ENCODE measurements at regions not wholly inside any gene's neighbourhood (a gene's known extent, or its start where the extent isn't known, plus 50 kb on each side); places are given as distances from the start of the nearest gene placed in this dataset.

DNA sequence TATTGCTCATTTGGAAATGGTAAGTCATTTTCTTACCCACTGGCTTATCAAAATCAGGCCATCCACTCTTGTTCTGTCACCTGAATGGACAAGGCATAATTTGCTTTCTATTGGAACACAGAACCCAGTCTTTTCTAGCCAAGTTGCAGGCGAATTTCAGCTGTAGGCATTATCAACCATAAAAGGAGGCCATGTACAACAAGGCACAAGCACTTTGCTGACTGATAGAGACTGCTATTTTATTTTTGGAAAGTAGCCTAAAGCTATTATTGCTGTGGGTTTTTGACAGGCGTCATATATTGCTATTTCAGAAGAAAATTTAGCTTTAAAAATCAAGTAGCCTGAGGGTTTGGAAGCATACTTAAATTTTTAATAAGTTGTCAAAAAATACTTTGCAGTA is 344.2 kb downstream of the HDGFL1 start:
- Histone ChIP-seq H3K9ac (no peak overlapping the region), H3K27me3 (no peaks in the 10 kb centered on the region), H3K4me1 (no peaks in the 10 kb centered on the region), H3K27ac (no peak overlapping the region), H3K4me3 (no peak overlapping the region), H3K9me3 (ENCODE audit: low read depth) (no peaks in the 10 kb centered on the region), H2AFZ (replicated peaks) (no peak overlapping the region), H3K79me2 (ENCODE audit: low read depth) (no peaks in the 10 kb centered on the region), H3F3A (ENCODE audit: low read depth) (no peaks in the 10 kb centered on the region), H3K36me3 (no peaks in the 10 kb centered on the region), H3K4me2 (no peak overlapping the region), H4K20me1 (ENCODE audit: low read depth) (no peaks in the 10 kb centered on the region)
- H3K36me3 Mint-ChIP-seq: no peaks in the 10 kb centered on the region
- H3K4me3 Mint-ChIP-seq: no peak overlapping the region
- H3K27ac Mint-ChIP-seq: no peak overlapping the region
- H3K4me1 Mint-ChIP-seq: peaks cover 6% of the 10 kb centered on the region
- no peaks in the 10 kb centered on the region for H3K27me3 Mint-ChIP-seq (ENCODE audit: insufficient read depth, low read depth)
- TF ChIP-seq EZH2 (IDR thresholded peaks at IDR 0.05): no peak
- TF ChIP-seq CTCF (IDR thresholded peaks at IDR 0.05): no peak
- no peak for TF ChIP-seq EZH2phosphoT487 (IDR thresholded peaks at IDR 0.05)
- no peaks in the 10 kb centered on the region for H3K9me3 Mint-ChIP-seq
- DNase-seq (ENCODE audit: low spot score): no peak

- H3K4me2 ChIP-seq: no peak overlapping the region
- TF ChIP-seq EZH2 (IDR thresholded peaks at IDR 0.05): no peak
- no peak for TF ChIP-seq EZH2phosphoT487 (IDR thresholded peaks at IDR 0.05)
- TF ChIP-seq CTCF (IDR thresholded peaks at IDR 0.05): no peak
- no peak overlapping the region for H2AFZ ChIP-seq (replicated peaks)
- no peaks in the 10 kb centered on the region for H3K36me3 Mint-ChIP-seq
- no peaks in the 10 kb centered on the region for H3F3A ChIP-seq (ENCODE audit: low read depth)
- H4K20me1 ChIP-seq (ENCODE audit: low read depth): no peaks in the 10 kb centered on the region
- H3K27me3 Mint-ChIP-seq (ENCODE audit: insufficient read depth, low read depth): no peaks in the 10 kb centered on the region
- no peak overlapping the region for H3K4me3 ChIP-seq
- DNase-seq (ENCODE audit: low spot score): no peak
- no peak overlapping the region for H3K27ac ChIP-seq
- no peaks in the 10 kb centered on the region for H3K9me3 ChIP-seq (ENCODE audit: low read depth)
- H3K9me3 Mint-ChIP-seq: no peaks in the 10 kb centered on the region
- no peaks in the 10 kb centered on the region for H3K27me3 ChIP-seq
- H3K27ac Mint-ChIP-seq: no peak overlapping the region
- H3K36me3 ChIP-seq: no peaks in the 10 kb centered on the region
- no peak overlapping the region for H3K9ac ChIP-seq
- no peak overlapping the region for H3K4me3 Mint-ChIP-seq
- no peaks in the 10 kb centered on the region for H3K79me2 ChIP-seq (ENCODE audit: low read depth)
- peaks cover 16% of the 10 kb centered on the region for H3K4me1 Mint-ChIP-seq
- H3K4me1 ChIP-seq: peaks cover 4% of the 10 kb centered on the region
Measured at GRCh38 chr6:22917344-22917743, 348.0 kb downstream of the HDGFL1 start.

DNA sequence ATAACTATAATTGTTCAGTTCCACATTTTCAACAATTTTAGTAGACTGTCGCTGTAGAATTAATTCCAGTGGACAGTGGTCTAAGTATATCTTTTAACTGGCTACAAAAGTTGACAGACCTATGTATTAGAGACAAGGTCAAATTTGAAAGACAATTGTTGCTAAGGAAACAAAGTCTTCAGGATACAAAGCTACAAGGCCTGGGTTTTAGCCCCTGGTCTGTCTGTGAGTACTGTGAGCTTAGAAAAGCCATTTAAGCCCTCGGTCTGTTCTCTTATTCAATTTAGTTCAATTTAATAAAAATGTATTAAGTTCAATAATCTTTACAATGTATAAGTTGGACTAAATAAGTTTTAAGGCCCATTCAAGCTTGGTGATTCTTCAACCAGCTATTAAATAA is 352.5 kb downstream of the HDGFL1 start:
- Histone ChIP-seq H3F3A (ENCODE audit: low read depth) (no peaks in the 10 kb centered on the region), H2AFZ (replicated peaks) (no peak overlapping the region), H3K9ac (no peak overlapping the region), H3K4me1 (peaks cover 4% of the 10 kb centered on the region), H3K27ac (no peak overlapping the region), H3K27me3 (no peaks in the 10 kb centered on the region), H3K9me3 (ENCODE audit: low read depth) (no peaks in the 10 kb centered on the region), H3K4me2 (no peak overlapping the region), H3K4me3 (no peak overlapping the region), H3K79me2 (ENCODE audit: low read depth) (no peaks in the 10 kb centered on the region), H4K20me1 (ENCODE audit: low read depth) (no peaks in the 10 kb centered on the region), H3K36me3 (no peaks in the 10 kb centered on the region)
- Mint-ChIP-seq H3K27me3 (ENCODE audit: insufficient read depth, low read depth) (no peaks in the 10 kb centered on the region), H3K4me1 (peaks cover 45% of the 10 kb centered on the region), H3K27ac (peak overlapping the region; percentile 86), H3K36me3 (no peaks in the 10 kb centered on the region), H3K9me3 (no peaks in the 10 kb centered on the region), H3K4me3 (no peak overlapping the region)
- DNase-seq (ENCODE audit: low spot score): peak; percentile 15
- no peak for TF ChIP-seq EZH2 (IDR thresholded peaks at IDR 0.05)
- TF ChIP-seq CTCF (IDR thresholded peaks at IDR 0.05): no peak
- no peak for TF ChIP-seq EZH2phosphoT487 (IDR thresholded peaks at IDR 0.05)

Data from neural progenitor cell (in vitro differentiated cells).